ENCODE measurements at regions not wholly inside any gene's neighbourhood (a gene's known extent, or its start where the extent isn't known, plus 50 kb on each side); places are given as distances from the start of the nearest gene placed in this dataset.

GRCh38 chr1:167152192-167152876, 58.5 kb downstream of the STYXL2 start:
- Mint-ChIP-seq H3K36me3 (ENCODE audit: unreplicated experiment) (peaks cover 1% of the 10 kb centered on the region), H3K9me3 (ENCODE audit: unreplicated experiment) (peaks cover 2% of the 10 kb centered on the region), H3K27ac (ENCODE audit: unreplicated experiment) (no peak overlapping the region), H3K27me3 (ENCODE audit: unreplicated experiment) (no peaks in the 10 kb centered on the region), H3K4me1 (ENCODE audit: unreplicated experiment) (peaks cover 10% of the 10 kb centered on the region), H3K4me3 (ENCODE audit: unreplicated experiment) (no peak overlapping the region)
- TF ChIP-seq CTCF (IDR thresholded peaks at IDR 0.05), result no peak
- DNase-seq (ENCODE audit: extremely low spot score, unreplicated experiment), result no peak

- H3K27ac Mint-ChIP-seq (ENCODE audit: unreplicated experiment), result no peak overlapping the region
- no peak overlapping the region for H3K4me3 Mint-ChIP-seq (ENCODE audit: unreplicated experiment)
- H3K27me3 Mint-ChIP-seq (ENCODE audit: unreplicated experiment), result no peaks in the 10 kb centered on the region
- peaks cover 12% of the 10 kb centered on the region for H3K4me1 Mint-ChIP-seq (ENCODE audit: unreplicated experiment)
- TF ChIP-seq CTCF (IDR thresholded peaks at IDR 0.05), result no peak
- H3K36me3 Mint-ChIP-seq (ENCODE audit: unreplicated experiment), result no peaks in the 10 kb centered on the region
- DNase-seq (ENCODE audit: extremely low spot score, unreplicated experiment), result no peak
- no peaks in the 10 kb centered on the region for H3K9me3 Mint-ChIP-seq (ENCODE audit: unreplicated experiment)
Measured at GRCh38 chr1:167156466-167156865, 62.6 kb downstream of the STYXL2 start.

DNA sequence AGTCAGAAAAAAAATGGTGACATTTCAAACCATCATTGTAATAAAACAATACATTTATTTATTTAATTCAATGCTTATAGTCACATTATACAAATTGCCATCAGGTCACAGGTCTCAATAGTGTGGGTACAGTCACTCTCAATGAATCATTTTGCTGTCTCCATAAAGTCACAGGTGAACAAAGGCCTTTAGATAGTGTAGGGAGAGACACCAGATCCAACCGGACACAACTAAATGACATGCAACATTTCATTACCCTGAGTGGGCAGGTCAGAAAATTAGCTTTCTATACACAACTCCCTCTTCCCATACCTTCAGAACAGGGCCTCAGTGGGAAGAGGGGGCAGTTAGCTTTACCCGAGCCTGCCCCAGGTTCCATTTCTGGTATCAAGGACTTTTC, 63.2 kb downstream of the STYXL2 start:
- Mint-ChIP-seq H3K4me3 (ENCODE audit: unreplicated experiment) (no peak overlapping the region), H3K9me3 (ENCODE audit: unreplicated experiment) (no peaks in the 10 kb centered on the region), H3K27me3 (ENCODE audit: unreplicated experiment) (no peaks in the 10 kb centered on the region), H3K27ac (ENCODE audit: unreplicated experiment) (no peak overlapping the region), H3K36me3 (ENCODE audit: unreplicated experiment) (no peaks in the 10 kb centered on the region), H3K4me1 (ENCODE audit: unreplicated experiment) (peaks cover 11% of the 10 kb centered on the region)
- DNase-seq (ENCODE audit: extremely low spot score, unreplicated experiment), result no peak
- no peak for TF ChIP-seq CTCF (IDR thresholded peaks at IDR 0.05)

- Mint-ChIP-seq H3K27ac (ENCODE audit: unreplicated experiment) (no peak overlapping the region), H3K36me3 (ENCODE audit: unreplicated experiment) (no peaks in the 10 kb centered on the region), H3K27me3 (ENCODE audit: unreplicated experiment) (no peaks in the 10 kb centered on the region), H3K9me3 (ENCODE audit: unreplicated experiment) (no peaks in the 10 kb centered on the region), H3K4me1 (ENCODE audit: unreplicated experiment) (peaks cover 8% of the 10 kb centered on the region), H3K4me3 (ENCODE audit: unreplicated experiment) (no peak overlapping the region)
- DNase-seq (ENCODE audit: extremely low spot score, unreplicated experiment), result no peak
- TF ChIP-seq CTCF (IDR thresholded peaks at IDR 0.05), result no peak
Measured at GRCh38 chr1:167158111-167158812, 62.4 kb upstream of the POU2F1 start.

DNA sequence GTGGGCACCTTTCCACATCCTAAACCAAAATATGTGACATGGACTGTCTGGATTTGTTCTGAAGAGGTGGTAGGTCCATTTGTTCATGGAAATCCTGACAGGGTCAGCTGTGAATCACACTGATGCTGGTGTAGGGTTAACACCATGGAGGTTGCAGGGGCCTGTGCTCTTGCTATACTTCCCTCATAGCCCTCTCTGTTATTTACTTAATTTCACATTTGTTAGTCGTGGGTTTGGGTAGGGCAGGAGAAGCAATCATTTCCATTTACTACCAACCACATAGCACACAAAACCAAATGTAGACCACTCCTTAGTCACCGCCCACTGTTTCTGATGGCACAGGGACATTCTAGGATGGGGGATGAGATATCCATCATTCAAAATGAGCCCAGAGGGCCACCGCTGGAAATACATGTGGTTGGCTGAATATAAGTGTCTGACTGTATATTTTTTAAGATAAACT, 61.8 kb upstream of the POU2F1 start:
- TF ChIP-seq CTCF (IDR thresholded peaks at IDR 0.05), result no peak
- H3K4me3 Mint-ChIP-seq (ENCODE audit: unreplicated experiment), result no peak overlapping the region
- no peaks in the 10 kb centered on the region for H3K27me3 Mint-ChIP-seq (ENCODE audit: unreplicated experiment)
- H3K36me3 Mint-ChIP-seq (ENCODE audit: unreplicated experiment), result no peaks in the 10 kb centered on the region
- H3K9me3 Mint-ChIP-seq (ENCODE audit: unreplicated experiment), result no peaks in the 10 kb centered on the region
- no peak for DNase-seq (ENCODE audit: extremely low spot score, unreplicated experiment)
- peaks cover 13% of the 10 kb centered on the region for H3K4me1 Mint-ChIP-seq (ENCODE audit: unreplicated experiment)
- H3K27ac Mint-ChIP-seq (ENCODE audit: unreplicated experiment), result no peak overlapping the region
